Adrenal gland (tissue), 5 donors: ENCODE measurements at regions not wholly inside any gene's neighbourhood (a gene's known extent, or its start where the extent isn't known, plus 50 kb on each side); places are given as distances from the start of the nearest gene placed in this dataset.

ENCODE experiments used
- CTCF ChIP-seq, 6 experiments: fragments of 450-650 bp in 4 of 6; fragments of 200-600 bp in 2 of 6; sonication (generic) in 1 of 6; IDR thresholded peaks; 1 replicate in 5 of 6; 2 replicates in 1 of 6; pipeline versions ENCODE4 v1.5.1 to v1.8.0; 2016 to 2021; ENCODE audit warnings: antibody characterized with exemption in 6 of 6, mild to moderate bottlenecking in 2 of 6, moderate library complexity in 1 of 6
- POLR2A ChIP-seq, 2 donors: fragments of 450-650 bp; IDR thresholded peaks; one replicate each; pipeline ENCODE4 v1.6.1; 2017; ENCODE audit warnings: antibody characterized with exemption in 2 of 2, mild to moderate bottlenecking in 2 of 2, moderate library complexity in 1 of 2
- donor health status: DM: no; HTN: no; CAD: no.

DNA sequence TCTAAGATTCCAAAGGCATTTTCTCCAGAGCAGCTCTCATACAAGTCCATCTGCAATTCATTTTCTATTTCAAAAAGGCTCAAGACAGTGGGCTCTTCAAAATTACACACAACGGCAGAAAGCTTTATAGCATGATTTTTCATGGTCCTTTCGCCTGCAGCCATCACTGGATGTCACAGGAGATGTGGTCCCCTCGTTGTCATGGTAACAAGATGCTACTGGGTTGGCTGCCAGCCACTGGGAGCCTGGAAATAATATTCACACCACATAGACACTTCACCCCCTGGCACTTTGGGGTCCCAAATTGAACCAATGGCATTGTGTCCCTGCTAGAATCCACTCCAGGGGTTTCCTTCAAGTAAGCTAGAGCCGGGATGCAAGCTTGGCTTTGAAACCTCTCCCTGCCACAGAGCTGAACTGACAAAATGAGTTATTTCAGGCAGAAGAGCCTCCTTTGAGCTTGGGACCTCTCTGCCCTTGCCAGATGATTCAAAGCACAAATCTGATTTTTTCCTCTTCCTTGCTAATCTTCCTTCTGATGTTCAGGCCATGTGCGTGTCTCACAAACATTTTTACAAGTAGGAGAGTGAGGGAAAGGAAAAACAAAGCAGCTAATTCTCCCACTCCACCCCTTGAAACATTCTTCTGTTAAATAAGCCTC, 512.6 kb upstream of the ADAMTS9 start:
- no peak for TF ChIP-seq CTCF (IDR thresholded peaks at IDR 0.05)
- TF ChIP-seq POLR2A (IDR thresholded peaks at IDR 0.05): no peak
